SW 1271 (cell line): ENCODE measurements at regions not wholly inside any gene's neighbourhood (a gene's known extent, or its start where the extent isn't known, plus 50 kb on each side); places are given as distances from the start of the nearest gene placed in this dataset.

Experiments used
- DNase-seq, 2 experiments: peaks; one replicate each; lab custom pipeline; 2025; lab: John Stamatoyannopoulos, UW

- DNase-seq = peak; percentile 7 to 29
These were observed 802.6 kb upstream of the ALCAM start for GRCh38 chr3:104564045-104564643.

- no peak for DNase-seq
These were observed 800.7 kb upstream of the ALCAM start for GRCh38 chr3:104566054-104566453.

- DNase-seq = no peak
These were observed 791.1 kb upstream of the ALCAM start for GRCh38 chr3:104575634-104576033.

- DNase-seq = no peak
These were observed 788.2 kb upstream of the ALCAM start for GRCh38 chr3:104578558-104578957.

- no peak for DNase-seq
These were observed 784.6 kb upstream of the ALCAM start for GRCh38 chr3:104582092-104582491.

GRCh38 chr3:104584682-104585081 is 782.0 kb upstream of the ALCAM start:
- no peak for DNase-seq

GRCh38 chr3:104586344-104586743 is 780.4 kb upstream of the ALCAM start:
- DNase-seq = no peak

- DNase-seq = no peak
These were observed 778.3 kb upstream of the ALCAM start for GRCh38 chr3:104588442-104588841.

GRCh38 chr3:104591776-104592175 is 774.9 kb upstream of the ALCAM start:
- DNase-seq = no peak

GRCh38 chr3:104594491-104594890 is 772.2 kb upstream of the ALCAM start:
- no peak for DNase-seq

GRCh38 chr3:104596054-104596453 is 770.7 kb upstream of the ALCAM start:
- no peak for DNase-seq

- peak; percentile 1 to 52 for DNase-seq
These were observed 770.2 kb upstream of the ALCAM start for GRCh38 chr3:104596551-104596950.

- no peak for DNase-seq
These were observed 767.7 kb upstream of the ALCAM start for GRCh38 chr3:104598848-104599511.

- peak in 1 of 2 experiments; percentile 25 for DNase-seq
These were observed 762.2 kb upstream of the ALCAM start for GRCh38 chr3:104604326-104605010.

GRCh38 chr3:104606812-104607211 is 759.9 kb upstream of the ALCAM start:
- no peak for DNase-seq

- no peak for DNase-seq
These were observed 755.7 kb upstream of the ALCAM start for GRCh38 chr3:104610730-104611652.

GRCh38 chr3:104612218-104612617 is 754.5 kb upstream of the ALCAM start:
- no peak for DNase-seq

GRCh38 chr3:104614564-104614963 is 752.1 kb upstream of the ALCAM start:
- no peak for DNase-seq

- DNase-seq = peak; percentile 6 to 56
These were observed 738.4 kb upstream of the ALCAM start for GRCh38 chr3:104628185-104628789.

GRCh38 chr3:104629038-104629437 is 737.7 kb upstream of the ALCAM start:
- DNase-seq = peak; percentile 27 to 77

- DNase-seq = no peak
These were observed 735.5 kb upstream of the ALCAM start for GRCh38 chr3:104631254-104631653.

GRCh38 chr3:104632521-104632920 is 734.2 kb upstream of the ALCAM start:
- DNase-seq = no peak
